Neuronal stem cell (in vitro differentiated cells): ENCODE measurements at regions not wholly inside any gene's neighbourhood (a gene's known extent, or its start where the extent isn't known, plus 50 kb on each side); places are given as distances from the start of the nearest gene placed in this dataset.

Experiments used
- DNase-seq: peaks from one replicate; pipeline ENCODE4 v3.0.0-alpha.2; 2013; ENCODE audit warnings: low spot score
- H2AFZ ChIP-seq: one replicate; pipeline ENCODE4 v1.6.1; 2013; ENCODE audit warnings: mild to moderate bottlenecking, low read length, inconsistent platforms
- H2AK5ac ChIP-seq: 2 replicates; pipeline ENCODE4 v1.6.1; 2013; ENCODE audit warnings: low read depth, mild to moderate bottlenecking, inconsistent platforms, low read length, moderate library complexity, mixed read lengths
- H2BK120ac ChIP-seq: 2 replicates; pipeline ENCODE4 v1.6.1; 2013; ENCODE audit warnings: low read depth, mild to moderate bottlenecking, inconsistent platforms, low read length, moderate library complexity, mixed read lengths
- H2BK12ac ChIP-seq: one replicate; pipeline ENCODE4 v1.6.1; 2013; ENCODE audit warnings: low read length, inconsistent platforms
- H2BK15ac ChIP-seq: 2 replicates; pipeline ENCODE4 v1.6.1; 2013; ENCODE audit warnings: mild to moderate bottlenecking, low read length, inconsistent platforms, mixed read lengths
- H2BK5ac ChIP-seq: one replicate; pipeline ENCODE4 v1.6.1; 2013; ENCODE audit warnings: inconsistent platforms, mild to moderate bottlenecking, low read length, moderate library complexity
- H3K14ac ChIP-seq: one replicate; pipeline ENCODE4 v1.6.1; 2013; ENCODE audit warnings: low read length, inconsistent platforms
- H3K18ac ChIP-seq: 2 replicates; pipeline ENCODE4 v1.6.1; 2013; ENCODE audit warnings: low read length, inconsistent platforms
- H3K23ac ChIP-seq: 2 replicates; pipeline ENCODE4 v1.6.1; 2013; ENCODE audit warnings: low read depth, mild to moderate bottlenecking, mixed read lengths, low read length, inconsistent platforms; ENCODE audit not compliant: poor library complexity
- H3K27ac ChIP-seq: replicated peaks from 3 replicates; pipeline ENCODE4 v1.5.1; 2013; ENCODE audit warnings: low read length, inconsistent platforms
- H3K27me3 ChIP-seq, 3 experiments: 2 replicates each; pipeline ENCODE4 v1.6.1; 2013; ENCODE audit warnings: low read length in 3 of 3, mild to moderate bottlenecking in 2 of 3, inconsistent platforms in 1 of 3, low read depth in 1 of 3, mixed read lengths in 1 of 3, moderate library complexity in 1 of 3; ENCODE audit not compliant: control insufficient read depth in 3 of 3, insufficient read depth in 3 of 3
- H3K36me3 ChIP-seq, 2 donors: replicated peaks in 1 of 2; 2 replicates each; pipeline ENCODE4 v1.6.1; 2013; ENCODE audit warnings: low read length in 2 of 2; ENCODE audit not compliant: control insufficient read depth in 2 of 2, insufficient read depth in 2 of 2
- H3K4ac ChIP-seq: 2 replicates; pipeline ENCODE4 v1.6.1; 2013; ENCODE audit warnings: inconsistent platforms, mild to moderate bottlenecking, low read length, moderate library complexity
- H3K4me1 ChIP-seq, 2 donors: 1 replicate in 1 of 2; 2 replicates in 1 of 2; pipeline ENCODE4 v1.6.1; 2013; ENCODE audit warnings: low read length in 2 of 2, low read depth in 1 of 2; ENCODE audit not compliant: control insufficient read depth in 2 of 2, insufficient read depth in 1 of 2
- H3K4me2 ChIP-seq: one replicate; pipeline ENCODE4 v1.6.1; 2013; ENCODE audit warnings: mild to moderate bottlenecking, low read length, inconsistent platforms; ENCODE audit not compliant: insufficient read depth, poor library complexity, severe bottlenecking
- H3K4me3 ChIP-seq, 2 donors: 2 replicates each; pipeline ENCODE4 v1.5.1; 2013; ENCODE audit warnings: low read length in 2 of 2, mild to moderate bottlenecking in 2 of 2, inconsistent platforms in 1 of 2, moderate library complexity in 1 of 2
- H3K79me1 ChIP-seq: one replicate; pipeline ENCODE4 v1.6.1; 2013; ENCODE audit warnings: low read depth, mild to moderate bottlenecking, inconsistent platforms, low read length, moderate library complexity
- H3K9ac ChIP-seq: one replicate; pipeline ENCODE4 v1.6.1; 2013; ENCODE audit warnings: mild to moderate bottlenecking, low read depth, low read length, inconsistent platforms; ENCODE audit not compliant: poor library complexity
- H3K9me3 ChIP-seq, 2 donors: replicated peaks in 1 of 2; 2 replicates each; pipeline versions ENCODE3 to v1.6.1; 2013; ENCODE audit warnings: low read length in 2 of 2, mild to moderate bottlenecking in 2 of 2, inconsistent platforms in 1 of 2, low read depth in 1 of 2, mixed read lengths in 1 of 2, moderate library complexity in 1 of 2; ENCODE audit not compliant: control insufficient read depth in 2 of 2, insufficient read depth in 1 of 2
- H4K8ac ChIP-seq: one replicate; pipeline ENCODE4 v1.6.1; 2013; ENCODE audit warnings: low read depth, mild to moderate bottlenecking, inconsistent platforms, low read length, moderate library complexity
- H4K91ac ChIP-seq: one replicate; pipeline ENCODE4 v1.6.1; 2013; ENCODE audit warnings: low read length, low read depth, mild to moderate bottlenecking, inconsistent platforms; ENCODE audit not compliant: poor library complexity
- WGBS, 2 donors: extraction: QIAGEN DNeasy Blood & Tissue Kit; methylation state at CpG; one replicate each; pipeline ENCODE4 v1.1.7; 2013; ENCODE audit warnings: missing lambda C conversion rate in 2 of 2, mixed read lengths in 1 of 2; ENCODE audit not compliant: insufficient read length in 2 of 2, insufficient replicate concordance in 1 of 2; ENCODE audit errors: extremely low coverage in 2 of 2; 5-methylcytosine and 5-hydroxymethylcytosine counted together

DNA sequence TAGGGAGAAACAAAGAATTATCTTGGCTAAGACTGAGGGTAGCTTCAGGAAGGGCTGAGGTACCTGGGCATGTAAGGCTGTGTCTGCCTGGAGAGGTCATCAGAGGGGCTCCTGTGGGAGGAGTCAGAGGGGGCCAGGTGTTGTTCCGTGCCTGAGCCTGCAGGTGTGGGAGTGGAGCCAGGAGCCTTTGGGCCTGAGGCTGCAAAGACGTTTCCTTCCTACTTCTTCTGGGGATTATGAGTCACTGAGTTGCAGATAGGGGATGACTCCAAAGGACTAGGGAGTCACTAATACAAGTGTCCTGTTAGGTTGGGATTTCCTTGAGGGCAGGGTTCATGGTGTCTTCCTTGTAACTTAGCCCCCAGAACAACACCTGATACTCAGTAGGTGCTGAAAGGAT, 391.1 kb downstream of the ARHGEF28 start:
- H3K4me3 ChIP-seq: no peak overlapping the region
- no CpG with 5 or more reads among the region's 2 CpGs for WGBS, 2 donors
- no peak for DNase-seq

GRCh38 chr5:74016373-74016772, 390.4 kb downstream of the ARHGEF28 start:
- H2AK5ac ChIP-seq: no peak overlapping the region
- no peak overlapping the region for H3K4me2 ChIP-seq
- H3K4ac ChIP-seq: no peak overlapping the region
- no peaks in the 10 kb centered on the region for H3K9me3 ChIP-seq
- H3K79me1 ChIP-seq: no peaks in the 10 kb centered on the region
- H3K14ac ChIP-seq: no peak overlapping the region
- H2AFZ ChIP-seq: no peak overlapping the region
- H4K91ac ChIP-seq: no peak overlapping the region
- H3K9ac ChIP-seq: no peak overlapping the region
- WGBS, 2 donors: no CpG with 5 or more reads among the region's 4 CpGs
- H3K36me3 ChIP-seq: no peaks in the 10 kb centered on the region
- H2BK12ac ChIP-seq: no peak overlapping the region
- peak overlapping the region; percentile 24 for H3K18ac ChIP-seq
- no peak overlapping the region for H3K4me3 ChIP-seq
- H3K4me1 ChIP-seq: no peaks in the 10 kb centered on the region
- DNase-seq: no peak
- H2BK120ac ChIP-seq: no peak overlapping the region
- H3K27ac ChIP-seq: no peak overlapping the region
- no peak overlapping the region for H2BK5ac ChIP-seq
- H3K27me3 ChIP-seq: peaks cover 0 to 3% (median 0%) of the 10 kb centered on the region in 3 experiments
- peak overlapping the region; percentile 28 for H2BK15ac ChIP-seq
- no peak overlapping the region for H4K8ac ChIP-seq
- peak overlapping the region; percentile 25 for H3K23ac ChIP-seq

More for the DNA sequence above, 391.1 kb downstream of the ARHGEF28 start:
- Histone ChIP-seq H3K18ac (no peak overlapping the region), H2AK5ac (no peak overlapping the region), H2BK15ac (no peak overlapping the region), H3K9ac (no peak overlapping the region), H4K8ac (no peak overlapping the region), H4K91ac (no peak overlapping the region), H3K4me2 (no peak overlapping the region), H2AFZ (no peak overlapping the region), H3K27me3 (peaks cover 0 to 3% (median 0%) of the 10 kb centered on the region in 3 experiments), H3K79me1 (no peaks in the 10 kb centered on the region), H3K4ac (no peak overlapping the region), H3K23ac (no peak overlapping the region), H3K14ac (no peak overlapping the region), H2BK120ac (no peak overlapping the region), H3K36me3 (no peaks in the 10 kb centered on the region), H2BK5ac (no peak overlapping the region), H3K4me1 (no peaks in the 10 kb centered on the region), H2BK12ac (no peak overlapping the region), H3K27ac (no peak overlapping the region), H3K9me3 (no peaks in the 10 kb centered on the region)

GRCh38 chr5:74015716-74016115, 389.7 kb downstream of the ARHGEF28 start:
- Histone ChIP-seq H3K4me1 (no peaks in the 10 kb centered on the region), H3K4me3 (no peak overlapping the region), H3K27me3 (peaks cover 0 to 3% (median 0%) of the 10 kb centered on the region in 3 experiments), H3K36me3 (no peaks in the 10 kb centered on the region), H3K4ac (no peak overlapping the region), H2BK5ac (no peak overlapping the region), H3K14ac (no peak overlapping the region), H2AFZ (no peak overlapping the region), H3K9ac (no peak overlapping the region), H2BK12ac (no peak overlapping the region), H3K23ac (no peak overlapping the region), H3K18ac (no peak overlapping the region), H2BK120ac (no peak overlapping the region), H4K8ac (no peak overlapping the region), H3K4me2 (no peak overlapping the region), H3K79me1 (no peaks in the 10 kb centered on the region), H3K9me3 (no peaks in the 10 kb centered on the region), H2BK15ac (no peak overlapping the region), H2AK5ac (no peak overlapping the region), H4K91ac (no peak overlapping the region), H3K27ac (no peak overlapping the region)
- WGBS, 2 donors: no CpG with 5 or more reads among the region's 1 CpG
- DNase-seq: no peak

DNA sequence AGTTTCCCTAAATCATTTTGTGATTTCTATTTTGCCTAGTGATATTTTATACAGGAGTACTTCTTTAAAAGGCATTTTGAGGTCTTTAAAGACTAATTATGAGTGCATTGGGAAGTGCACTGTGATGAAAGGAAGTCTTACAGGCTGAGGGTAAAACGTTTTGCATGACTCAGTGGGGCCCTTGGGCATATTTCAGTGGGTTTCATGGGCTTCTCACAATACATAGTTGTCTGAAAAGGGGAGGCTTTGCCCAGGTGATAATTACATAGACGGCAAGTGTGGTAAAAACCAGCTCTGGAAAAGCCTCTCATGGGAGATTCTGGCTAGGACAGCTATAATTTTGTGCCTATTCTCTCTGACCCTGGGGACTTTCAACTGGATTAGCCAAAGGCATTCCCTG, 387.2 kb downstream of the ARHGEF28 start:
- WGBS, 2 donors: no CpG with 5 or more reads among the region's 2 CpGs
- H3K4me2 ChIP-seq: no peak overlapping the region
- H3K14ac ChIP-seq: no peak overlapping the region
- H3K9me3 ChIP-seq: no peaks in the 10 kb centered on the region
- no peak overlapping the region for H3K23ac ChIP-seq
- H3K27me3 ChIP-seq: no peaks in the 10 kb centered on the region
- H2BK5ac ChIP-seq: no peak overlapping the region
- H3K9ac ChIP-seq: no peak overlapping the region
- H2AFZ ChIP-seq: no peak overlapping the region
- no peak for DNase-seq
- H2BK15ac ChIP-seq: no peak overlapping the region
- H4K8ac ChIP-seq: no peak overlapping the region
- no peak overlapping the region for H4K91ac ChIP-seq
- H3K4me3 ChIP-seq: no peak overlapping the region
- H3K4me1 ChIP-seq: no peaks in the 10 kb centered on the region
- H2BK12ac ChIP-seq: no peak overlapping the region
- no peak overlapping the region for H3K4ac ChIP-seq
- H3K27ac ChIP-seq: no peak overlapping the region
- H3K18ac ChIP-seq: no peak overlapping the region
- H2AK5ac ChIP-seq: no peak overlapping the region
- no peak overlapping the region for H2BK120ac ChIP-seq
- no peaks in the 10 kb centered on the region for H3K79me1 ChIP-seq
- H3K36me3 ChIP-seq: no peaks in the 10 kb centered on the region
